Esophagus squamous epithelium (tissue), 4 donors: ENCODE measurements at regions not wholly inside any gene's neighbourhood (a gene's known extent, or its start where the extent isn't known, plus 50 kb on each side); places are given as distances from the start of the nearest gene placed in this dataset.
A peak's percentile ranks its signal among the peaks of the same experiment; 100 is the strongest.
"Not testable (repeated sequence)": the region's sequence is repeated elsewhere in the genome, so short reads cannot be mapped to it uniquely, and the experiment has no call there.

ENCODE experiments used
- POLR2A ChIP-seq, 4 donors: fragments of 450-650 bp; IDR thresholded peaks; one replicate each; pipeline ENCODE4 v1.6.1; 2017; ENCODE audit warnings: antibody characterized with exemption in 4 of 4, mild to moderate bottlenecking in 4 of 4, moderate library complexity in 3 of 4
- TF ChIP-seq, protein P1 (sequence below), 6 experiments: fragments of 450-650 bp in 4 of 6; fragments of 200-600 bp in 2 of 6; sonication (generic) in 2 of 6; IDR thresholded peaks; one replicate each; pipeline ENCODE4 v1.5.1; 2016 to 2019; ENCODE audit warnings: antibody characterized with exemption in 6 of 6, mild to moderate bottlenecking in 4 of 6, moderate library complexity in 4 of 6

DNA sequence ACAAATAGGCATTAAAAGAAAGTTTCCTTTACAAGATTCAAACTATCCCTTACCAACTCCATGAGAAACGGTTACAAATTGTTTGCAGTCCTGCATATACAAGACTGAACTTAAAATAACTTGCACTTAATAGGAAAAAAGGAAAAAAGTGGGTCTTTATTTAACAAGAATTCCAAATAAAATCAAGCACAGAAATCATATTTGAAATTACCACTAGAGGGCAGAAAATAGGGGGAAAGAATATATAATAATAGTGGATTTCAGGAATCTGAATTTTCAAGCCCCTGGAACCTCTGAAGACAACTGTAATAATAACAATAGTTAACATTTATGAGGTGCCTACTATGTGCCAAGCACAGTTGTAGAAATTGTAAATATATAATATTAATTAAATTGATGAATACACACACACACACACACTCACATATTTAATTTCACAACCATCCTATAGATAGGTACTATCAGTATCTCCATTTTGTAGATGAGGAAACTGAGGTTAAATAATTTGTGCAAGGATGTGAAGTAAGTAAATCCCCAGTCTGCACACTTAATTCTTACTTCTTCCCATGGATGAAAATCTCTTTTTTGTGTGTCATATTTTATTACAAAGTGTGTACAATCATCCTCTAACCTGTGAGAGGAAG is 262.6 kb downstream of the SRGAP2C start:
- TF ChIP-seq POLR2A (IDR thresholded peaks at IDR 0.05) = not testable (repeated sequence)
- TF ChIP-seq, protein P1, sequence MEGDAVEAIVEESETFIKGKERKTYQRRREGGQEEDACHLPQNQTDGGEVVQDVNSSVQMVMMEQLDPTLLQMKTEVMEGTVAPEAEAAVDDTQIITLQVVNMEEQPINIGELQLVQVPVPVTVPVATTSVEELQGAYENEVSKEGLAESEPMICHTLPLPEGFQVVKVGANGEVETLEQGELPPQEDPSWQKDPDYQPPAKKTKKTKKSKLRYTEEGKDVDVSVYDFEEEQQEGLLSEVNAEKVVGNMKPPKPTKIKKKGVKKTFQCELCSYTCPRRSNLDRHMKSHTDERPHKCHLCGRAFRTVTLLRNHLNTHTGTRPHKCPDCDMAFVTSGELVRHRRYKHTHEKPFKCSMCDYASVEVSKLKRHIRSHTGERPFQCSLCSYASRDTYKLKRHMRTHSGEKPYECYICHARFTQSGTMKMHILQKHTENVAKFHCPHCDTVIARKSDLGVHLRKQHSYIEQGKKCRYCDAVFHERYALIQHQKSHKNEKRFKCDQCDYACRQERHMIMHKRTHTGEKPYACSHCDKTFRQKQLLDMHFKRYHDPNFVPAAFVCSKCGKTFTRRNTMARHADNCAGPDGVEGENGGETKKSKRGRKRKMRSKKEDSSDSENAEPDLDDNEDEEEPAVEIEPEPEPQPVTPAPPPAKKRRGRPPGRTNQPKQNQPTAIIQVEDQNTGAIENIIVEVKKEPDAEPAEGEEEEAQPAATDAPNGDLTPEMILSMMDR (IDR thresholded peaks at IDR 0.05) = peak in 4 of 6 experiments; percentile 25 to 54 (median 44)
